GM10248 (cell line): ENCODE measurements at regions not wholly inside any gene's neighbourhood (a gene's known extent, or its start where the extent isn't known, plus 50 kb on each side); places are given as distances from the start of the nearest gene placed in this dataset.
A peak's percentile ranks its signal among the peaks of the same experiment; 100 is the strongest.

ENCODE experiments used
- CTCF ChIA-PET: fragments of 300-600 bp; sonication (Branson Sonifier 250); formaldehyde crosslinking; extraction: SDS; loops from one replicate; lab custom pipeline; 2021; ENCODE audit warnings: antibody characterized with exemption; lab: Yijun Ruan, JAX
- POLR2A ChIA-PET: fragments of 350-650 bp; sonication (Branson Sonifier 250); formaldehyde crosslinking; extraction: SDS; loops from one replicate; lab custom pipeline; 2020; ENCODE audit warnings: antibody characterized with exemption; lab: Yijun Ruan, JAX
- DNase-seq: peaks from one replicate; pipeline ENCODE4 v3.0.0; 2012; ENCODE audit errors: extremely low spot score
- CTCF ChIP-seq: IDR thresholded peaks from 2 replicates; pipeline ENCODE4 v1.5.1; 2012; ENCODE audit warnings: mild to moderate bottlenecking, low read depth; ENCODE audit errors: extremely low read depth, missing control alignments, control extremely low read depth

GRCh38 chr15:62737551-62737950, 305.0 kb upstream of the TPM1 start:
- TF ChIP-seq CTCF, result no peak
- no peak for DNase-seq
- ChIA-PET CTCF (interaction anchor here (1.6 kb wide), 1 partner anchor 9 kb away, joined by 4 read pairs; no protein-coding TSS in a partner anchor), POLR2A (no interaction called here)

DNA sequence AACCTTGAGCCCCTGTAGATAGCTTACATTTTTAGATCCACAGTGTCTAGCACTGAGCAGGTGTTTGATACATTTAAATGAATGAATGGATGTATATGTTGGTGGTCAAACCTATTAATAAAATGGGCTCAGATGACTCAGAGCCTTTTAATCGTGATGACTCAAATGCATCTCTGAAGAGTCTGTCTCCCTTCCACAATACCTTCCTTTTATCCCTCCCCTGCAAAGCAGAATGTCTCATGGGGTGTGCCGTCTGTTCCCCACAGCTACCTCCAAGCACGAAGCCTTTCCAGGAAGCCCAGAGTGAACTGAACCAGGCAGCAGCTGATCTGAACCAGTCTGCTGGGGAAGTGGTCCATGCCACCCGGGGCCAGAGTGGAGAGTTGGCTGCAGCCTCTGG, 303.5 kb upstream of the TPM1 start:
- no peak for DNase-seq
- TF ChIP-seq CTCF, result no peak
- ChIA-PET POLR2A (no interaction called here), CTCF (interaction anchor here (1.2 kb wide), 1 partner anchor 19 kb away, joined by 3 read pairs; no protein-coding TSS in a partner anchor)

DNA sequence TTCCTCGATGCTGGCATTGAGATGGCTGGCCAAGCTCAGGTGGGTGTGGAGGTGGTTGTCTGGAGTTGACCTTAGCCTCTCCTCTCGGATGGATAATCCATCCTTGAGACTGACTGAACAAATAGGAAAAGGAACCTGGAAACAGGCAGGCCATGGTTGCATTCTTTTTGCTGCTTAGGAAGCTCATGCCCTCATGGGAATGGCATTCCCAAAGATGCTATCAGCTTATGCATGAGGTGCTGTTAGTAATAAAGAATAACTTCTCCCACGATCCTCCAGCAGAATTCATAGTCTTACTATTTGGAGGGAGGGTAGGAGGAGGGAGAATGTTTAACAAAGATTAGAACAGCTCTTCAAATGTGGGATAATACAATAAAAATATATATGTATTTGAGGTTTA, 303.0 kb upstream of the TPM1 start:
- DNase-seq, result no peak
- CTCF ChIA-PET, result interaction anchor here (1.2 kb wide), 1 partner anchor 19 kb away, joined by 3 read pairs; no protein-coding TSS in a partner anchor
- no peak for TF ChIP-seq CTCF
- POLR2A ChIA-PET, result no interaction called here

DNA sequence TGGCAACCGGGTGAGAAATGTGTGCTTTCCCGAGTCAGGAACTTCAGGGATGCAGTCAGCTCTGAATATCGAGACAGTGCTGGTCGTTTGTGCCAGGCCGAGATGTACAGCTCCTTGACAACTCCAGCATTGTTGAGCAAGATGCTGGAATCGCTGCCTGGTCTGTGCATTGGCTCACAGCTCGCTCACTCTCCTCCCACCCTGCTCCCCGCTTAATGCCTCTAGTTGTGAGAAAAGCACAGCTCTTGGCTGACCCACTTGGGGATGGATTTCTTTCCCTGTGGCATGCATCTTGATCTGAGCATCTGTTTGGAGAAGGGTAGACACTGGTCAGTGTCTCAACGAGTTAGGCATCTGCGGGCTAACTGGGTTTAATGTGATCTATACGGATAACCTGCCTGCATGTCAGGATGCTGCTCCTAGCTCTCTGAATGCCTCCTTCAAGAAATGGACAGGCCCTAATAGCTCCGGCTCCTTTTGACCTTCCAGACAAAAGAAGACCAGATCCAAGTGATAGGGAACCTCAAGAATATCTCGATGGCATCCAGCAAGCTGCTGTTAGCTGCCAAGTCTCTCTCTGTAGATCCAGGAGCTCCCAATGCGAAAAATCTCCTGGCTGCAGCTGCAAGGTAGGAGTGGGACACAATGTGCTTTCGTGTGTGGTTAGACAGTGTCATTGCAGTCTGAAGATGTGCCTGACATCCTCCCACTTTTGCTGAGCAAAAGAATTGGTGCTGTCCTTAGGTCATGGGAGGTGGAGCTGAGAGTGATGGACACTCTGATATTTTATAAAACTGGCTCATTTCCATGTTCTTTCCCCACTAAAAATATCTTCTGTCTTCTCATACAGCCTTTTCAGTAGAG, 302.2 kb upstream of the TPM1 start:
- ChIA-PET CTCF (interaction anchor here (1.2 kb wide), 1 partner anchor 18 kb away, joined by 3 read pairs; no protein-coding TSS in a partner anchor), POLR2A (no interaction called here)
- TF ChIP-seq CTCF, result no peak
- DNase-seq, result no peak

DNA sequence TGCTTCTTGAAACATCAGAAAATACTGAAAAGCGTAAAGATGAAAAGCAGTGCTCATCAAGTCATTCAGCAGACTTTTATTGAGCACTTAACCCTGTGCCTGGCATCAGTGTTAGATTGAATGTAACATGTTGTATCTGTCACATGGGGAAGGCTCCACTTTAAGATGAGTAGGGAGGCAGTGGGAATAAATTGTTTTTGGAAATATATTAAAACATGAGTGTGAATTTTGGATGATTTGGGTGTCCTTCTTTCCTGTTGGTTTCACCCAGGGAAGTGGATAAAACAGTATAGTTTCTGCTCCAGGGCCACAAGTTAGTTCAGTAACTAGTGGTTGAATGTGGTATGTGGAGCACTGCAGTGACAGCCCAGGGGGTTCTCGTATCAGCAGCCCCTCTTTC, 301.4 kb upstream of the TPM1 start:
- no peak for DNase-seq
- CTCF ChIA-PET, result interaction anchor here (1.7 to 2.1 kb wide), 5 partner anchors 8 to 36 kb away, joined by 5 to 13 read pairs (median 6); no protein-coding TSS in a partner anchor
- POLR2A ChIA-PET, result no interaction called here
- no peak for TF ChIP-seq CTCF

DNA sequence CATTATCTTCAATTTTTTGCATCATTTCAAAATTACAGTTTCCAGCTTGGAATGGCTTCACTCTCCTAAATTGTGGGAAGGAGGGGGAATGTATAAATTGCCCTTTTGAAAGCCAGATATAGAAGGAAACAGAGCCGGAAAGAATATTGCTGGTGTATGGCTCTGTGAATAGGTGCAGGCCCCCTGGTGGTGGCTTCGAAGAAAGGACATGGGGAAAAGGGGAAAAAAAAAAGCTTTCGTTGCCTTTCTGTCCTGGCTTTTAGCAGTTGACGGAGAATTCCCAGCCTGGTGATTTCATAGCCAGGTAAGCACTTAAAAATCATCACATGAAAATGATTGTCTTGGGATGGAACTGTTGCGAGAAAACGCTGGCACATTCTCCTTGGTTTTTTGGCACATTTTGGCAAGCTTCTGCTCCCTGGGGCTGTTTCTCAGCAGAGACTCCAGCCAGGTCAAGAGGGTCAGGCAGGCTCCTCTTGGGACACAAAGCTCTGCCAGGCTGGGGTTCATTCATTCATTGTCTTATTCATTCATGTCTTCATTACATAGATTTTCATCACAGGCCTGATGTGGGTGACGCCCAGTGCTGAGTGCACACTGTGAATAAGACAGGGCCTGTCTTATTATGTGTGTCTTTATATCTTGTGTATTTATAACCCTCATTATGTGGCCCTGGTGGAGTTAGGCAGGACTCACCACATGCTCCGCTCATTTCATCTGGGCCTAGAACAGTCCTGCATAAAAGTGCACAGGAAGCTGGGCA, 300.0 kb upstream of the TPM1 start:
- ChIA-PET POLR2A (interaction anchor here (0.5 kb wide), 1 partner anchor 351 kb away, joined by 3 read pairs; no protein-coding TSS in a partner anchor), CTCF (interaction anchor here (0.8 to 2.1 kb wide), 19 partner anchors 8 to 239 kb away, joined by 3 to 13 read pairs (median 4); no protein-coding TSS in a partner anchor)
- peak; percentile 60 for DNase-seq
- TF ChIP-seq CTCF, result peak; percentile 82
